D721Med (cell line): ENCODE measurements at regions not wholly inside any gene's neighbourhood (a gene's known extent, or its start where the extent isn't known, plus 50 kb on each side); places are given as distances from the start of the nearest gene placed in this dataset.

ENCODE experiments used
- DNase-seq: peaks from one replicate; pipeline ENCODE4 v3.0.0; 2011; ENCODE audit warnings: low spot score; ENCODE audit not compliant: insufficient read length
- FAIRE-seq: peaks from 2 replicates; lab custom pipeline; 2011; peaks lifted over from hg19 to GRCh38; lab: Jason Lieb, UNC
- TF ChIP-seq, protein P1 (sequence below): IDR thresholded peaks from 2 replicates; pipeline ENCODE4 v1.5.1; 2012; ENCODE audit warnings: mild to moderate bottlenecking, control low read depth; ENCODE audit not compliant: insufficient read depth; ENCODE audit errors: missing control alignments

DNA sequence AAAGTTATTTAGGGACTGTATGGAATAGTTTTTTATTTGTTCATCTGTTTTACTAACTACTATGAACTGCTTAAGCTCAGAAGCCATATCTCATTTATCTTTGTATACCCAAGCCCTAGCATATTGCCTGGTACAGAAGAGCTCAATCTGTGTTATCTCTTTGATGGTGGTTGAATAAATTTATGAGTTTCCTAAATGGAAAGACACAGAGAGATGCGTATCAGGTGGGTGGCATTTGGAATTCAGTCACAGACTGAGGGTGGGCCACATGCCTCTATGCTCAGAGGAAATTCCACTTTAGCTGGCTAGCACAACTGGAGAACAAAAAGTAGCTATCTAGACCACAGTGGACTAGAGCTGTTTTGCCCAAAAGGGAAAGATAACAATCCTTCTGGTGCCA lies 145.5 kb downstream of the SLC6A15 start:
- no peak for DNase-seq
- FAIRE-seq, result no peak
- TF ChIP-seq, protein P1, sequence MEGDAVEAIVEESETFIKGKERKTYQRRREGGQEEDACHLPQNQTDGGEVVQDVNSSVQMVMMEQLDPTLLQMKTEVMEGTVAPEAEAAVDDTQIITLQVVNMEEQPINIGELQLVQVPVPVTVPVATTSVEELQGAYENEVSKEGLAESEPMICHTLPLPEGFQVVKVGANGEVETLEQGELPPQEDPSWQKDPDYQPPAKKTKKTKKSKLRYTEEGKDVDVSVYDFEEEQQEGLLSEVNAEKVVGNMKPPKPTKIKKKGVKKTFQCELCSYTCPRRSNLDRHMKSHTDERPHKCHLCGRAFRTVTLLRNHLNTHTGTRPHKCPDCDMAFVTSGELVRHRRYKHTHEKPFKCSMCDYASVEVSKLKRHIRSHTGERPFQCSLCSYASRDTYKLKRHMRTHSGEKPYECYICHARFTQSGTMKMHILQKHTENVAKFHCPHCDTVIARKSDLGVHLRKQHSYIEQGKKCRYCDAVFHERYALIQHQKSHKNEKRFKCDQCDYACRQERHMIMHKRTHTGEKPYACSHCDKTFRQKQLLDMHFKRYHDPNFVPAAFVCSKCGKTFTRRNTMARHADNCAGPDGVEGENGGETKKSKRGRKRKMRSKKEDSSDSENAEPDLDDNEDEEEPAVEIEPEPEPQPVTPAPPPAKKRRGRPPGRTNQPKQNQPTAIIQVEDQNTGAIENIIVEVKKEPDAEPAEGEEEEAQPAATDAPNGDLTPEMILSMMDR, result no peak

DNA sequence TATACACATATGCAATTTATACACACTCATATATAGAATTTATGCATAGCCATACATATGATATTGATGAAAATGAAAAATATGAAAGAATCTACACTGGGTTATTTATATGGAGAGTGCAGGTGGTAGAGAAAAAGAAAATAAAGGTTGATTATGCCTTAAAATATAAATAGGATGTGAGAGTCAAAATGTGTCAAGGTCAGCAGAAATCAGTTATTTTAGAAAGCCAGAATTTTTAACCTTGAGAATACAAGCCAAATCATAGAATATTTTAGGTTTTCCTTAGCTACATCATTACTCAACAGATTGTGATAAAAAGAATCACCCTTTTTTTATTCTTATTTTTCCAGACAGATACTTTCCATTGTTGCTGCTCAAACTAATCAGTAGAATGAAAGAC lies 146.2 kb downstream of the SLC6A15 start:
- TF ChIP-seq, protein P1, result no peak
- no peak for FAIRE-seq
- DNase-seq, result no peak

DNA sequence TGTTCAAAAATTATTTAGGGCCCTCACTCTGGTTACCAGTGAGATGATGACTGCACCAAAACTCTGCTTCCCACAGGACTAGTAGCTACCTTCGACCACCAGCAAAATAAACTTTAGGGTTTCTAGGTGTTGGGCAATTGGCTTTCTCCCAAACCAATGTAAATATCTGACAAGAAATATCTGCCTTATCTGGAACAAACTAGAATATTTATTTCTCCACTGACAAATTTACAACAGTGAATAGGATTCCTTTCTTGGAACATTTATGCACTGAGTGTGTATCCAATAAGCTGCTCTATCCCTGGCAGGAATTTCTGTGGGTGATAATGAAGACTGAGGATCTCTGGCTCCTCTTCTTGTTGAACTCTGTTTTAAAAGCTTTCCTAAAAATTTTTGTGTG lies 148.6 kb downstream of the SLC6A15 start:
- TF ChIP-seq, protein P1, result no peak
- no peak for DNase-seq
- FAIRE-seq, result no peak

DNA sequence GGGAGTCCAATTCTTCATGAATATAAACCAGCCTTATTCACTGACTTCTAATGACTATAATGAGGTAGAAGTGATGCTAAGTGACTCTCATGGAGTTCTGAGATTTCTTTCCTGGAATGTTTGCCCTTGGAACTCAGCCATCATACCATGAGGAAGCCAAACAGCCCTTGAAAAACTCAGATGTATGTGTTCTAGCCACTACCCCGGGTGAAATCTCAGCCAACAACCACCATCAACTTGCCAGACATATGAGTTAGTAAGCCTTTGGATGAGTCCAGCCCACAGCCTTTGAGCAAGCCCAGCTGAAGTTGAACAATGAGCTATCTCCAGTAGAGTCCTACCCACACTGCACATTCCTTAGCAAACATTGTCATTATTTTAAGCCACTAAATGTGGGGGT lies 149.5 kb downstream of the SLC6A15 start:
- FAIRE-seq (no peak), DNase-seq (no peak)
- TF ChIP-seq, protein P1, result no peak

DNA sequence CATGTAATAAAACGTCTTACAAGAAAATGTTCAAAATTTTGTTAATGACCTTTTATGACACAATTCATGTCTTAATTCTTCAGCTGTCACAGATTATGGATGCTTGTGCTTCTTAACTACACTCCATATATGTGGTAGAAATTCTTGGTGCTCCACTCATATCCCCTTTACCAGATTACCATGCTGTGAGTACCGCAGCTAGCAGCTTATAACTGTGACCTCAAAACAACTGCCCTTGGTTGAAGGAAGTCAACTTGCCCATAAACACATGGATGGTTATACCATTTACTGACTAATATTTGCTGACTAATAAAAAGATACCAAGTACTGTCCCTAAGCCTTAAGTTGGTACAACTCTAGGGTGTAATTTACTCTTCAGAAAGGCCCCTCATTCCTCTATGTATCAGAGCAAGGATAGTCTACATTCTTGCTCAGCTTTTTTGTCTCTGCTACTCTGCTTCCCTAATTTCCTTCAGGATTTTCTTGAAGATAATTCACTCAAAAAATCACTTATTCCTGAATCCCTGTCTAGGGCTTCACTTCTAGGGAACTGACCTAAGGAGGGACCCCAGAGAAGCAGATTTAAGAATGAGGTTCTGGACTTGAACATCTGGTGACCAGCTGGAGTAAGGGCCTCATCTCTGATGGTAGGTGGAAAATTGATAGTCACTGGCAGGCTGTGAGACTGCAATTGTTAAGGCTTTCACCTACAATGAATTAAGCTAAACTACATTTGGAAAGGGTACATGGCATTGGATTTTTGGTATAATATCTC lies 152.3 kb downstream of the SLC6A15 start:
- FAIRE-seq (no peak), DNase-seq (no peak)
- TF ChIP-seq, protein P1, result no peak

DNA sequence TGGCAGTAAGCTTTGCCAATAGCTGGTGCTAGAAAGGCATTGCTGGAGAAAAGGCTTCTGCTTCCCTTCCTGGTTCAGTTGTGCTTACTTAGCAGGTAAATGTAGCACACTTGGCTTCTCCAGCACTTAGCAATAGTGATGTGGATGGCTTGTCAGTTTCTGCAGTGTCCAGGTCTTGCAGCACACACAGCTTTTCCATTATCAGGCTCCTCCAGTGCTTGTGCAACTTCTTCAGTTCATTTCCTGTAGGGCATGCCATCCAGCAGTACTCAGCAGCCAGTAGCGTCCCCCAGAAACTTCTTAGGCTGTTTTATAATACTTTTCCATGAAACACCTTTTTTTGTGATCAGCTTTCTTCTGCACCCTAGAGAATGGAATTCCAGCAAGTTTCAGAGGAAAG lies 154.6 kb downstream of the SLC6A15 start:
- TF ChIP-seq, protein P1, result no peak
- no peak for DNase-seq
- no peak for FAIRE-seq

- FAIRE-seq, result no peak
- no peak for DNase-seq
- TF ChIP-seq, protein P1, result no peak
These were observed 155.6 kb downstream of the SLC6A15 start for GRCh38 chr12:84756961-84757360.
